NCI-H2227 treated with DMSO at 0.1 percent for 48 hours (cell line): ENCODE measurements at regions not wholly inside any gene's neighbourhood (a gene's known extent, or its start where the extent isn't known, plus 50 kb on each side); places are given as distances from the start of the nearest gene placed in this dataset.

Experiments
- DNase-seq: peaks from one replicate; lab custom pipeline; 2025; lab: John Stamatoyannopoulos, UW

DNA sequence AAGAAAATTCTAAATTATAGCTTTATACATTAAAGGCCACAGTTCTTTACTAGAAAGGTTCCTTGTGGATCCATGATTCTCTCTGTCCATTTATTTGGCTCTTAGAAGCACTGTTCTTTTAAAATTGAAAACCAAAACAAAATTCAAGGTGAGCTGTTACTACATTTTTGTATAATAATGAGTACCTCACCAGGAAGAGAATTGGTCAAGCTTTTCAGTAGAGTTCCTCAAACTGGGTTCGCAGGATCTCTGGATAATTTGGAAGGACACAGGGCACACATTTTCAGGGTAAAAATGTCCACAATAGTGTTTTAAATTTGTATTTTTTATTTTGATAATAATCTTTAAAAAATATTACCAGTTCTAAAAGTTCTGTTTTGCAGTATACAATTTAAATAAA lies 93.0 kb downstream of the PPP1R3A start:
- no peak for DNase-seq

- DNase-seq: no peak
These were observed 94.5 kb downstream of the PPP1R3A start for GRCh38 chr7:113824117-113824823.

DNA sequence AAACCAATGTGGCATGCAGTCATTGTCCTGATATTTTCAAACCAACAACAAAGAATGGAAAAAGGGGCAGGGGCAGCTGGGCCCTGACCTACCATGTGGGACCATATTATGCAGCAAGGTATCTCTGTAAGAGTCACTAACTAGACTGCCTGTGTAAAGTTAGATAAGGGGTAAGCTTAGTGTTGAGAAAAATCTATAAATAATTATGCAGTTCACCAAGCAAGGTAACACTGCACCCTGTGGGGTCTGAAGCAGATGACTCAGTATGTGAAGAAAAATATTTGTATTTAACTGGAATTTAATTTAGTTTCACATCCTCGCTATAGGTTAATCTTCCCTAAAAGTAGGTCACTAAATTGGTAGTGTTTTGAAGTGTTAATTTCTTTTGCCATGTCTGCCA lies 99.3 kb downstream of the PPP1R3A start:
- DNase-seq: no peak

GRCh38 chr7:113816639-113817038 lies 102.2 kb downstream of the PPP1R3A start:
- no peak for DNase-seq

- DNase-seq: no peak
These were observed 105.3 kb downstream of the PPP1R3A start for GRCh38 chr7:113813471-113813870.

- no peak for DNase-seq
These were observed 106.1 kb downstream of the PPP1R3A start for GRCh38 chr7:113812591-113813255.

- DNase-seq: no peak
These were observed 108.6 kb downstream of the PPP1R3A start for GRCh38 chr7:113810080-113810744.

GRCh38 chr7:113809581-113809980 lies 109.2 kb downstream of the PPP1R3A start:
- no peak for DNase-seq

- no peak for DNase-seq
These were observed 112.0 kb downstream of the PPP1R3A start for GRCh38 chr7:113806633-113807327.

- DNase-seq: no peak
These were observed 112.8 kb downstream of the PPP1R3A start for GRCh38 chr7:113805976-113806375.

DNA sequence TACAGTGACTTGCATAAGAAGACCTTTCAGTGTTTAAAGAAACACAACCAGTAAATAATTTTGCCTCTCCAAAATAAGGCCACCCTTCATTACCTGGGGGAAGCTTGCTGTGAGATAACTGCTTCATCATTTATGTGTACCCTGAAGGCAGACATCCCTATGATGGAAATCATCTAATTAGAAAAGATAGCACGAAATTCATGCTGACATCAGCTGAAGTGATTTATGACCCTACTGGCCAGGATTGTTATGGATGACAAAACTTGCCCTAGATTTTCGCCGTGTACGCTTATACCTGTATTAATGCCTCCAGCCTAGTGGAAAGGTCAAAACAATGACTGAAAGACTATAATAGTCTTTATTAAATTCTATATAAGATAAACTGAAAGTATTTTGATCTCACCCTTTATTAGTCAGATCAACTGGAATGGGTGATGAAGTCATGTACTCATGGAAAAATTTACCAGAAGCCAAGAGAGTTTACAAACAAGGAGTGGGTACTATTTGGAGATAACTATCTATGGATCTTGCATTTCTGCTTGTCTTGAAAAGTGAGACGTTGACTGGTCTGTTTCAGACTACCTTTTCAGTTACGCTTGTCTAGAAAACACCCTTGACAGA lies 114.2 kb downstream of the PPP1R3A start:
- no peak for DNase-seq

DNA sequence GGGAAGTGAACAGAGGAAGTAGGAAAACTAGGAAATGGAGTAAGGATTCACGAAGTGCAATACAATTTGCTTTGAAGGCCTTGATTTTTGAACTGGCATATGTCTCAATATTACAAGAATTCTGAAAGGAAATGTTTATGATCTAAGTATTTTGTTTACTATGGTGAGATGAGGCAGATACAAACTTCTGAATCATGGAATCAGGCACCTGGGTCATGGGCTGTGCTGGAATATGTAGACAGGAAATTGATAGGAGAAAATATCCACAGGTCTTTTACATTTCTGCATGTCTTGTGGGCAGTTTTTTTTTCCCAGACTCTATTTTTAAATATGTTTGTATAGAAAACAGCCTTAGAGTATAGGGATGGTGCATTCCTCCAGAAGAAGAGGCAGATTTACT lies 117.1 kb downstream of the PPP1R3A start:
- no peak for DNase-seq

GRCh38 chr7:113800826-113801225 lies 118.0 kb downstream of the PPP1R3A start:
- no peak for DNase-seq

GRCh38 chr7:113799896-113800295 lies 118.9 kb downstream of the PPP1R3A start:
- no peak for DNase-seq

GRCh38 chr7:113797420-113798010 lies 121.3 kb downstream of the PPP1R3A start:
- no peak for DNase-seq

DNA sequence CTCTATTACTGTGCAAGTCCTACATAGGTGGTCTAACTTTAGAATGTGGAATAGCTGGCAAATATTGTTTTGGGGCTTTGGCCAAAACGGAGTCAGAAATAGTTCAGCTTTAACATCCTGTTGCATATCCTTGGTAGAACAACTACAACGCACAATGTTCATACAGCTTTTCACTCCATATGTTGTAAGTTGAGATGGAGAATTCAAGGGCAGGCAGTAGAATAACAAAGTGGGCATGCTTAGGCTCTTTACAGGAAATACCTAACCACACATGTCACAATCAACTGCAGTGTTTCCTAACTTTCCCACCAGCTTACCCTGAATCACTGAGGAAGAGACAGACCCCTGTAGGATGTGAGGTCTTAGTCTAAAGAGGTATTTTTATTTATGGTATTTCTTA lies 122.3 kb downstream of the PPP1R3A start:
- no peak for DNase-seq

DNA sequence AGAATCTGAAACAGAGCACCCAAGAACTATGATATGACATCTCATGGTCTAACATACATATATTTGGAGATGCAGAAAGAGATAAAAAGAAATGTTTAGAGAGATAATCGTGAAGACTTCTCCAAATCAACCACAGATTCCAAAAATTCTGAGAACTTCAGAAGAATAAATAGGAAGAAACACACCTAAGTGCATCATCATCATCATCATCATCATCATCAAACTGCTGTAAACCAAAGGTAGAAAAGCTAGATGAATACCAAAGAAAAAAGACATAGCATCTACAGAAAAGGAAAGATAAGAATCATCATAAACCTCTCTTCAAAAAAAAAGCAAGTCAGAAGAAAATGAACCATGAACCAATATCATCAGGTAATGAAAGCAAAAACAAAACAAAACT lies 124.2 kb downstream of the PPP1R3A start:
- no peak for DNase-seq

- DNase-seq: no peak
These were observed 125.6 kb downstream of the PPP1R3A start for GRCh38 chr7:113793171-113793570.

DNA sequence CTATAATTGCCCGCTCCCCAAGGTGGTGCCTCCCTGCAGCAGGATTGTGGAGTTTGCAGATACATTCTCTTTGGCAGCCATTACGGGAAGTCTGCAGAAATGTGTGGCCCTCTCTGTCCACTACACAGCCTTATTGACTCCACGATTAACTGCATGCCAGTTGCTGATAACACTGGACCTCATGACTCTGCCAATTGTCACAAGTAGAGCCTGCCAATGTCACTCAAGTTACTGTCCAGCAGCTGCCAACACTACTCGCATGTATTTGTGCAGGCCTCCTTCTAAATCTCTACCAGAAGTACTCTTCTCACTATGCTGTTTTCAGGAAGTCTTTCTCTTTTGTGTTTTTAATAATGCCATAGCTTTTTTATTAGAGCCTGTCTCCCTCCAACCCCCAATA lies 128.8 kb downstream of the PPP1R3A start:
- no peak for DNase-seq

- no peak for DNase-seq
These were observed 131.7 kb downstream of the PPP1R3A start for GRCh38 chr7:113787106-113787505.

DNA sequence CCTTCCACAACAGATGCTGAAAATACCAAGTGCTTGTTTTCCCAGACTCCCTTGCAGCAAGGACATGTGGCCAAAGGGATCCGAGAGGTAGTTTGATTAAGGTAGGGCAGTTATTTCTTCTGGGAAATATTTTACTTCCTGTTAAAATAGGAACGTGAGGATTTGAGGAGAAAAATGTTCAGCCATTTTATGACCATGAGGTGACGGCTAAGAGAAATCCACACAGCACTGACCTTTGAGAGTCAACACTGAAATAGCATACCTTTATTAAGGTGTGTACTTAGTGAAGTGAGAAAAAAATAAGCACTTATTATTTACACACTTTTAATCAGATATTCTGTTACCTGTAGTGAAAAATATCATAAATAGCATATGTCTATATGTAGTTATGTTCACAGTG lies 133.9 kb downstream of the PPP1R3A start:
- no peak for DNase-seq

- no peak for DNase-seq
These were observed 134.5 kb downstream of the PPP1R3A start for GRCh38 chr7:113784316-113784715.
